ENCODE measurements at regions not wholly inside any gene's neighbourhood (a gene's known extent, or its start where the extent isn't known, plus 50 kb on each side); places are given as distances from the start of the nearest gene placed in this dataset.
A peak's percentile ranks its signal among the peaks of the same experiment; 100 is the strongest.

- no peak for DNase-seq (ENCODE audit: low read depth in 2 of 2)
- no peak overlapping the region for H3K4me3 ChIP-seq (replicated peaks in 1 of 2; ENCODE audit: low read depth in 2 of 2, low read length in 2 of 2)
- no peak for TF ChIP-seq CTCF (IDR thresholded peaks at IDR 0.05; ENCODE audit: low read depth, low read length)
Observed at GRCh38 chr12:114992443-114992842, 308.5 kb upstream of the TBX3 start.

DNA sequence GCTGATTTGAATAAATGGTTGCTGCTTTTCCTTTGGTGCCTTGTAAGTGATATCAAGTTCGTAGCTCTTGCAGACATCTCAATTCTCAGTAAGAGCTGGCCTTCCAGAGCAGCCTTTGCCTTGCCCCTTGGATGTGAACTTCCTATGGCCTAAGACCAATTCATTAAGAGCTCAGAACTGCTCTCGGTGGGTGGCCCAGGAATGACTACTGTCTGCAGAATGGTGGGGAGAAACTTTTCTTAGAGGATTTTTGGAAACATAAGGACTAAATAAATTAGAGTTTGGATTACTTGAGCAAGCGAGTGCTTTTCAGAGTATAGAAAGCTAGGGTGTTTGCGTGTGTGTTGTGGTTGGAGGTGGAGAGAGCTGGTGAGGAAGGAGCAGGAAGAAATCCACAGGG is 306.4 kb upstream of the TBX3 start:
- no peak overlapping the region for H3K4me3 ChIP-seq (replicated peaks in 1 of 2; ENCODE audit: low read depth in 2 of 2, low read length in 2 of 2)
- TF ChIP-seq CTCF (IDR thresholded peaks at IDR 0.05; ENCODE audit: low read depth, low read length): no peak
- DNase-seq (ENCODE audit: low read depth in 2 of 2): no peak

DNA sequence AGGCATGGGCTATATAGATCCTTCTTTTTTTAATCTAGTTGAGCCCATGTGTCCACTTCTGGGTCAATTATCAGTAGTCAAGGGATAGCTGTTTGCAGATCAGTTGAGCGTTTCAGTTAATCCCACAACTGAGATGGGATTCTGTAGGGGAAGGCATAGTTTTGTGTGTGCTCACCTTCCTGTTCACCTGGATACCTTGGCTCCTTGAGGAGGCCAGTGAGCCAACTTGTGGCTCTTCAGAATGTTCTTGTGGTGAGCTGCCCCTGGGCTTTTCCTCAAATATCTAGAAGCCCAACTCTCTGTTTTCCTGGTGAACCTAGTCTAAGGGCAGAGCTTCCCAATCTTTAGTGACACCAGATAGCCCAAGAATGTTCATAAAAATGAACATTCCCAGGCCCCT is 302.9 kb upstream of the TBX3 start:
- DNase-seq (ENCODE audit: low read depth in 2 of 2): no peak
- no peak for TF ChIP-seq CTCF (IDR thresholded peaks at IDR 0.05; ENCODE audit: low read depth, low read length)
- H3K4me3 ChIP-seq (replicated peaks in 1 of 2; ENCODE audit: low read depth in 2 of 2, low read length in 2 of 2): no peak overlapping the region

DNA sequence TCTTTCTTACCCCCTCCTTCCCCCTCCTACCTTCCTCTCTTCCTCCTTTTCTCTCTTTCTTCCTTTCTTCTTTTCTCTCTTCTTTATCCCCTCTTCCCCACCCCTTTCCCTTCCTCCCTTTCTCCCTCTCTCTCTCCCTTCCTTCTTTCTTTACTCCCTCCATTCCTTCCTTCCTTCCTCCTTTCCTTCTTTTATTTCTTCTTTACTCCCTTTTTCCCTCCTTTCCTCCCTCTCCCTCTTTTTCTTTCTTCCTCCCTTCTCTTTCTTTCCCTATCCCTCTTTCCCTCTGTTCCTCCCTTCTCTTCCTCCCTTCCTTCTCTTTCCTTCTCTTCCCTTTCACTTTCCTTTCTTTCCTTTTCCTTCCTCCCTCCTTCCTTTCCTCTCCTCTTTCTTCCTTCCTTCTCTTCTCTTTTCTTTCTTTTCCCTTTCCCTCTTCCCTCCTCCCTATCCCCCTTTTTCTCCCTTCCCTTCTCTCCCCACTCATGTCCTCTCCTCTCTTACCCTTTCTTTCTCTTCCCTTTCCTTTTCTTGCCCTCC is 302.3 kb upstream of the TBX3 start:
- no peak for DNase-seq (ENCODE audit: low read depth in 2 of 2)
- no peak for TF ChIP-seq CTCF (IDR thresholded peaks at IDR 0.05; ENCODE audit: low read depth, low read length)
- H3K4me3 ChIP-seq (replicated peaks in 1 of 2; ENCODE audit: low read depth in 2 of 2, low read length in 2 of 2): no peak overlapping the region

- TF ChIP-seq CTCF (IDR thresholded peaks at IDR 0.05; ENCODE audit: low read depth, low read length): no peak
- no peak overlapping the region for H3K4me3 ChIP-seq (replicated peaks in 1 of 2; ENCODE audit: low read depth in 2 of 2, low read length in 2 of 2)
- no peak for DNase-seq (ENCODE audit: low read depth in 2 of 2)
Observed at GRCh38 chr12:114984634-114985061, 300.7 kb upstream of the TBX3 start.

- H3K4me3 ChIP-seq (replicated peaks in 1 of 2; ENCODE audit: low read depth in 2 of 2, low read length in 2 of 2): no peak overlapping the region
- peak; percentile 17 to 31 for DNase-seq (ENCODE audit: low read depth in 2 of 2)
- no peak for TF ChIP-seq CTCF (IDR thresholded peaks at IDR 0.05; ENCODE audit: low read depth, low read length)
Observed at GRCh38 chr12:114982760-114983159, 298.8 kb upstream of the TBX3 start.

- no peak for DNase-seq (ENCODE audit: low read depth in 2 of 2)
- no peak for TF ChIP-seq CTCF (IDR thresholded peaks at IDR 0.05; ENCODE audit: low read depth, low read length)
Observed at GRCh38 chr12:114981036-114981435, 297.1 kb upstream of the TBX3 start.

More at GRCh38 chr12:114981036-114981435, 297.1 kb upstream of the TBX3 start:
- H3K4me3 ChIP-seq (replicated peaks in 1 of 2; ENCODE audit: low read depth in 2 of 2, low read length in 2 of 2): no peak overlapping the region
